ENCODE measurements at regions not wholly inside any gene's neighbourhood (a gene's known extent, or its start where the extent isn't known, plus 50 kb on each side); places are given as distances from the start of the nearest gene placed in this dataset.
"Not testable (repeated sequence)": the region's sequence is repeated elsewhere in the genome, so short reads cannot be mapped to it uniquely, and the experiment has no call there.

DNA sequence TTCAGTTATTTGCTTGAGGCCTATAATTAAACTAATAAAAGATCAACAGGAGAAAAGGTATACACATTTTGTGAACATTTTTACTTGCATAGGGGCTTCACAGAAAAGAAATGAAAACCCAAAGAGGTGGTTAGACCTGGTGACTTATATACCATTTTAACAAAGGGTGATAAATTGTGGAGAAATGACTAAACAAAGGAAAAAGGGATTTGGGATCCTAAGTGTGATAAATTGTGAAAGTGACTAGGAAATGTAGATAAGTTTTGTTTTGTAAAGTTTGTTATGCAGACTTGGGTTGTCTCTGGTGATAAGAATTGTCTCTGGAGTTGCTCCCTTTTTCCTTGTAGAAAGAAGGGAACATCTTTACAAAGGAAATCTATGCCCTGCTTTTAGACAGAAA, 86.1 kb upstream of the ZNF608 start:
- Histone ChIP-seq H3K4me3 (no peak overlapping the region), H3K79me2 (ENCODE audit: low read depth) (no peaks in the 10 kb centered on the region), H2AFZ (replicated peaks) (no peak overlapping the region), H3K36me3 (no peaks in the 10 kb centered on the region), H3K9me3 (ENCODE audit: low read depth) (peaks cover 8% of the 10 kb centered on the region), H3K27ac (no peak overlapping the region), H3K27me3 (no peaks in the 10 kb centered on the region), H4K20me1 (ENCODE audit: low read depth) (no peaks in the 10 kb centered on the region), H3K4me2 (no peak overlapping the region), H3K9ac (no peak overlapping the region), H3K4me1 (no peaks in the 10 kb centered on the region), H3F3A (ENCODE audit: low read depth) (no peaks in the 10 kb centered on the region)
- DNase-seq (ENCODE audit: low spot score): no peak
- H3K9me3 Mint-ChIP-seq: peaks cover 49% of the 10 kb centered on the region
- TF ChIP-seq, protein P1, sequence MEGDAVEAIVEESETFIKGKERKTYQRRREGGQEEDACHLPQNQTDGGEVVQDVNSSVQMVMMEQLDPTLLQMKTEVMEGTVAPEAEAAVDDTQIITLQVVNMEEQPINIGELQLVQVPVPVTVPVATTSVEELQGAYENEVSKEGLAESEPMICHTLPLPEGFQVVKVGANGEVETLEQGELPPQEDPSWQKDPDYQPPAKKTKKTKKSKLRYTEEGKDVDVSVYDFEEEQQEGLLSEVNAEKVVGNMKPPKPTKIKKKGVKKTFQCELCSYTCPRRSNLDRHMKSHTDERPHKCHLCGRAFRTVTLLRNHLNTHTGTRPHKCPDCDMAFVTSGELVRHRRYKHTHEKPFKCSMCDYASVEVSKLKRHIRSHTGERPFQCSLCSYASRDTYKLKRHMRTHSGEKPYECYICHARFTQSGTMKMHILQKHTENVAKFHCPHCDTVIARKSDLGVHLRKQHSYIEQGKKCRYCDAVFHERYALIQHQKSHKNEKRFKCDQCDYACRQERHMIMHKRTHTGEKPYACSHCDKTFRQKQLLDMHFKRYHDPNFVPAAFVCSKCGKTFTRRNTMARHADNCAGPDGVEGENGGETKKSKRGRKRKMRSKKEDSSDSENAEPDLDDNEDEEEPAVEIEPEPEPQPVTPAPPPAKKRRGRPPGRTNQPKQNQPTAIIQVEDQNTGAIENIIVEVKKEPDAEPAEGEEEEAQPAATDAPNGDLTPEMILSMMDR (IDR thresholded peaks at IDR 0.05): no peak
- TF ChIP-seq EZH2 (IDR thresholded peaks at IDR 0.05) (no peak), EZH2phosphoT487 (IDR thresholded peaks at IDR 0.05) (no peak)
- no peak overlapping the region for H3K4me3 Mint-ChIP-seq
- H3K36me3 Mint-ChIP-seq: peaks cover 11% of the 10 kb centered on the region
- H3K4me1 Mint-ChIP-seq: no peaks in the 10 kb centered on the region
- no peak overlapping the region for H3K27ac Mint-ChIP-seq
- peaks cover 3% of the 10 kb centered on the region for H3K27me3 Mint-ChIP-seq (ENCODE audit: insufficient read depth, low read depth)

DNA sequence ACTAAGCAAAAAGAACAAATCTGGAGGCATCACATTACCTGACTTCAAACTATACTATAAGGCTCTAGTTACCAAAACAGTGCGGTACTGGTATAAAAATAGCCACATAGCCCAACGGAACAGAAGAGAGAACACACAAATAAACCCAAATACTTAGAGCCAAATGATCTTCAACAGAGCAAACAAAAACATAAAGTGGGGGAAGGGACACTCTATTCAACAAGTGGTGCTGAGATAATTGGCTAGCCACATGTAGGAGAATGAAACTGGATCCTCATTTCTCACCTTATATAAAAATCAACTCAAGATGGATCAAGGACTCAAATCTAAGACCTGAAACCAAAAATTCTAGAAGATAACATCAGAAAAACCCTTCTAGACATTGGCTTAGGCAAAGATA, 89.9 kb upstream of the ZNF608 start:
- H3K9ac ChIP-seq; H4K20me1 ChIP-seq (ENCODE audit: low read depth); H3K27ac ChIP-seq; H2AFZ ChIP-seq (replicated peaks); H3K4me2 ChIP-seq; H3K79me2 ChIP-seq (ENCODE audit: low read depth); H3K9me3 ChIP-seq (ENCODE audit: low read depth); H3K4me1 Mint-ChIP-seq; H3K27ac Mint-ChIP-seq; H3K4me3 ChIP-seq; H3K27me3 ChIP-seq; H3F3A ChIP-seq (ENCODE audit: low read depth); H3K4me1 ChIP-seq; DNase-seq (ENCODE audit: low spot score); H3K27me3 Mint-ChIP-seq (ENCODE audit: insufficient read depth, low read depth); H3K36me3 ChIP-seq: not testable (repeated sequence)
- Mint-ChIP-seq H3K4me3 (peak overlapping the region; percentile 4), H3K9me3 (peaks cover 44% of the 10 kb centered on the region), H3K36me3 (peaks cover 11% of the 10 kb centered on the region)

DNA sequence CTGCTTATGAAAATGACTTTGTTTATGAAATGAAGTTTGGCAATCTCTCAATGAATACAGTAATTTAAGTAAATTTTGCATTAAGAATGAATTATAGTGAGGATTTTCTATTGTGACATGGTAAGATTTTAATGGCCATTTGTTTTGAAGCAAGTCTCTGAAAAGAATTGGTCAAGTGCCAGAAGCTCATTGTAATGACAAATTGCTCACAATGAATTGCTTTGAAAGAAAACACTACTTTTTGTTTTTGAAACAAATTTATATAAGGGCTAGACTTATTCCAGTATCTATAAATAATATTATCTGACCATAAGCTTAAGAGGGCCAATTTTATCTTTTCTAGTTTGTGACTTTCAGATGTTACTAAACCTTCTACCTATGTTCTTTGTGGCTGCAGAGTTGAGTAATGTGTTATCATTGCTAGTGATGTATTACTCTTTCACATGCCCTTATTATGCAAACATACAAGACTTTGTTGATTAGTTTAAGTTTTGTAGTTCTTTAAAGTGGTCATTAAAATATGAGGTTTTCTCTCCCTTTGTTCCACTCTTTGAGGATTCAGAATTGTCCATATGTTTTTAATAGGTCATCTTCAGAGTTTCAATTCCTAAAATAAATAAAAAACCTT, 93.0 kb upstream of the ZNF608 start:
- Mint-ChIP-seq H3K4me3 (no peak overlapping the region), H3K27ac (no peak overlapping the region), H3K36me3 (peaks cover 8% of the 10 kb centered on the region), H3K4me1 (peaks cover 2% of the 10 kb centered on the region), H3K9me3 (peaks cover 26% of the 10 kb centered on the region), H3K27me3 (ENCODE audit: insufficient read depth, low read depth) (peaks cover 3% of the 10 kb centered on the region)
- no peaks in the 10 kb centered on the region for H3K27me3 ChIP-seq
- no peak overlapping the region for H3K9ac ChIP-seq
- no peak overlapping the region for H3K4me2 ChIP-seq
- no peak overlapping the region for H3K4me3 ChIP-seq
- H3K9me3 ChIP-seq (ENCODE audit: low read depth): no peaks in the 10 kb centered on the region
- no peaks in the 10 kb centered on the region for H4K20me1 ChIP-seq (ENCODE audit: low read depth)
- TF ChIP-seq EZH2 (IDR thresholded peaks at IDR 0.05) (no peak), EZH2phosphoT487 (IDR thresholded peaks at IDR 0.05) (no peak)
- TF ChIP-seq, protein P1 (IDR thresholded peaks at IDR 0.05): no peak
- DNase-seq (ENCODE audit: low spot score): no peak
- H3K4me1 ChIP-seq: no peaks in the 10 kb centered on the region
- H3K79me2 ChIP-seq (ENCODE audit: low read depth): no peaks in the 10 kb centered on the region
- peaks cover 3% of the 10 kb centered on the region for H3K36me3 ChIP-seq
- H2AFZ ChIP-seq (replicated peaks): no peak overlapping the region
- H3F3A ChIP-seq (ENCODE audit: low read depth): no peaks in the 10 kb centered on the region
- no peak overlapping the region for H3K27ac ChIP-seq

DNA sequence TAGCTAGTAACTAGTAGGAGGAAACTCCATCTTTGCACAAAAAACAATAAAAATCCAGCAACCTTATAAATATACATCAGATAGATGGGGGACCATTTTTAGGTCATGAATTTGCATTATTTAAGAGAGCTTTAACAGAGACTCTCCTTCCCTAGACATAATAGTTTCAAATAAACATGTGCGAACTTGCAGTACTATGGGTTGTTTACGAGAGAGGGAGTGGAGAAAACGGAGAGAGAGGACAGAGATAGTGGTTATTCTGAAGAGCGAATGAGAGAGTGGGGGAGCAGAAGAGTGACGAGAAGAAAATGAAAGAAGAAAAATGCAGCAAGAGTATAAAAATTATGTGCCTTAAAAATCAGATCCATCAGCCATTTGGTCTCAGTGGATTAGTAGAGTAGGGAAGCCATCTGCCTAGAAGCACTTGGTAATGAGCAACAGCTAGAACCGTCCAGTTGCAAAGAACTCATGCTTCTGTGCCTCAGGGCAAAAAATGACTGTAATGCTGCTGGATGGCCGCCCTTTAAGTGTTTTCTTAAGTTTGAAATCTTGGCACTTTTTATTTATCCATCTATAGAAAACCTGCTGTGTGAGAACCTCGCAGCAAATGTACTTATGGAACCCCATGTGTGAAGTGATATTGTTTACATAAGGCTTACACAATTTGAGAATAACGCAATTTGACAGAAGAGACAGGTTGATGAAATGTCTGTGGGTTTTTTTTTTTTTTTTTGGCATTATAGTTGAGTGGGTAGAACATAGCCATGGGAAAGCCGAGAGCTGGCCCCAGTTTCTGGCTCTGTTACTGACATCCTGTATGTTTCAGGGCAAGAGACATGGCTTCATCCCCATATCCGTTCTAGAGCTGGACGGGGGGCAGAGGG, 95.6 kb upstream of the ZNF608 start:
- H3K27me3 Mint-ChIP-seq (ENCODE audit: insufficient read depth, low read depth): peaks cover 4% of the 10 kb centered on the region
- peaks cover 12% of the 10 kb centered on the region for H3K9me3 Mint-ChIP-seq
- TF ChIP-seq, protein P1 (IDR thresholded peaks at IDR 0.05): no peak
- TF ChIP-seq EZH2phosphoT487 (IDR thresholded peaks at IDR 0.05) (no peak), EZH2 (IDR thresholded peaks at IDR 0.05) (no peak)
- no peaks in the 10 kb centered on the region for H3K4me1 ChIP-seq
- H3K9ac ChIP-seq: no peak overlapping the region
- peaks cover 2% of the 10 kb centered on the region for H3K4me1 Mint-ChIP-seq
- peaks cover 3% of the 10 kb centered on the region for H3K36me3 ChIP-seq
- H3K27ac Mint-ChIP-seq: no peak overlapping the region
- H3K27ac ChIP-seq: no peak overlapping the region
- H3K4me3 Mint-ChIP-seq: no peak overlapping the region
- H4K20me1 ChIP-seq (ENCODE audit: low read depth): no peaks in the 10 kb centered on the region
- H3K4me2 ChIP-seq: no peak overlapping the region
- no peaks in the 10 kb centered on the region for H3K27me3 ChIP-seq
- no peaks in the 10 kb centered on the region for H3K79me2 ChIP-seq (ENCODE audit: low read depth)
- no peaks in the 10 kb centered on the region for H3F3A ChIP-seq (ENCODE audit: low read depth)
- H3K4me3 ChIP-seq: no peak overlapping the region
- no peak overlapping the region for H2AFZ ChIP-seq (replicated peaks)
- no peaks in the 10 kb centered on the region for H3K9me3 ChIP-seq (ENCODE audit: low read depth)
- DNase-seq (ENCODE audit: low spot score): no peak
- H3K36me3 Mint-ChIP-seq: peaks cover 2% of the 10 kb centered on the region
